Hematopoietic multipotent progenitor cell treated with erythropoietin and hydrocortisone succinate and interleukin-3 and kit ligand, for 4 days (in vitro differentiated cells): ENCODE measurements at regions not wholly inside any gene's neighbourhood (a gene's known extent, or its start where the extent isn't known, plus 50 kb on each side); places are given as distances from the start of the nearest gene placed in this dataset.

Experiments used
- DNase-seq: peaks from one replicate; pipeline ENCODE4 v3.0.0-alpha.2; 2015

GRCh38 chr16:7183768-7184167 lies 148.9 kb upstream of the RBFOX1 start:
- no peak for DNase-seq

- DNase-seq: peak; percentile 8
Observed at GRCh38 chr16:7182510-7183109, 150.0 kb upstream of the RBFOX1 start.

- DNase-seq: no peak
Observed at GRCh38 chr16:7177875-7178274, 154.8 kb upstream of the RBFOX1 start.

- no peak for DNase-seq
Observed at GRCh38 chr16:7171151-7171550, 161.5 kb upstream of the RBFOX1 start.

GRCh38 chr16:7167626-7168025 lies 165.0 kb upstream of the RBFOX1 start:
- no peak for DNase-seq

GRCh38 chr16:7161891-7162290 lies 170.8 kb upstream of the RBFOX1 start:
- no peak for DNase-seq

- no peak for DNase-seq
Observed at GRCh38 chr16:7160093-7160492, 172.6 kb upstream of the RBFOX1 start.

- DNase-seq: no peak
Observed at GRCh38 chr16:7158481-7158880, 174.2 kb upstream of the RBFOX1 start.

- no peak for DNase-seq
Observed at GRCh38 chr16:7150230-7150629, 182.4 kb upstream of the RBFOX1 start.

GRCh38 chr16:7148606-7149005 lies 184.0 kb upstream of the RBFOX1 start:
- no peak for DNase-seq

GRCh38 chr16:7140899-7141298 lies 191.7 kb upstream of the RBFOX1 start:
- DNase-seq: no peak

GRCh38 chr16:7137560-7138330 lies 194.9 kb upstream of the RBFOX1 start:
- DNase-seq: no peak

GRCh38 chr16:7132465-7132864 lies 200.2 kb upstream of the RBFOX1 start:
- no peak for DNase-seq

- no peak for DNase-seq
Observed at GRCh38 chr16:7124701-7125100, 207.9 kb upstream of the RBFOX1 start.

- no peak for DNase-seq
Observed at GRCh38 chr16:7124242-7124641, 208.4 kb upstream of the RBFOX1 start.

GRCh38 chr16:7116734-7117133 lies 215.9 kb upstream of the RBFOX1 start:
- DNase-seq: no peak

- no peak for DNase-seq
Observed at GRCh38 chr16:7115898-7116297, 216.7 kb upstream of the RBFOX1 start.

GRCh38 chr16:7113949-7114348 lies 218.7 kb upstream of the RBFOX1 start:
- DNase-seq: no peak

- no peak for DNase-seq
Observed at GRCh38 chr16:7113395-7113794, 219.2 kb upstream of the RBFOX1 start.

GRCh38 chr16:7111265-7111664 lies 221.4 kb upstream of the RBFOX1 start:
- DNase-seq: no peak

GRCh38 chr16:7107436-7107835 lies 225.2 kb upstream of the RBFOX1 start:
- no peak for DNase-seq

GRCh38 chr16:7103056-7103455 lies 229.6 kb upstream of the RBFOX1 start:
- DNase-seq: no peak

- no peak for DNase-seq
Observed at GRCh38 chr16:7101054-7101453, 231.6 kb upstream of the RBFOX1 start.

- no peak for DNase-seq
Observed at GRCh38 chr16:7097518-7097917, 235.1 kb upstream of the RBFOX1 start.

GRCh38 chr16:7093511-7093910 lies 239.1 kb upstream of the RBFOX1 start:
- DNase-seq: no peak
